VCaP (cell line): ENCODE measurements at regions not wholly inside any gene's neighbourhood (a gene's known extent, or its start where the extent isn't known, plus 50 kb on each side); places are given as distances from the start of the nearest gene placed in this dataset.
A peak's percentile ranks its signal among the peaks of the same experiment; 100 is the strongest.

Experiments
- H3K27ac ChIP-seq: fragments of 450-650 bp; 2 replicates; pipeline ENCODE4 v1.5.1; 2017
- TF ChIP-seq, protein P1 (sequence below): fragments of 450-650 bp; conservative IDR thresholded peaks from 2 replicates; pipeline ENCODE4 v1.5.1; 2017; ENCODE audit warnings: mild to moderate bottlenecking, moderate library complexity

DNA sequence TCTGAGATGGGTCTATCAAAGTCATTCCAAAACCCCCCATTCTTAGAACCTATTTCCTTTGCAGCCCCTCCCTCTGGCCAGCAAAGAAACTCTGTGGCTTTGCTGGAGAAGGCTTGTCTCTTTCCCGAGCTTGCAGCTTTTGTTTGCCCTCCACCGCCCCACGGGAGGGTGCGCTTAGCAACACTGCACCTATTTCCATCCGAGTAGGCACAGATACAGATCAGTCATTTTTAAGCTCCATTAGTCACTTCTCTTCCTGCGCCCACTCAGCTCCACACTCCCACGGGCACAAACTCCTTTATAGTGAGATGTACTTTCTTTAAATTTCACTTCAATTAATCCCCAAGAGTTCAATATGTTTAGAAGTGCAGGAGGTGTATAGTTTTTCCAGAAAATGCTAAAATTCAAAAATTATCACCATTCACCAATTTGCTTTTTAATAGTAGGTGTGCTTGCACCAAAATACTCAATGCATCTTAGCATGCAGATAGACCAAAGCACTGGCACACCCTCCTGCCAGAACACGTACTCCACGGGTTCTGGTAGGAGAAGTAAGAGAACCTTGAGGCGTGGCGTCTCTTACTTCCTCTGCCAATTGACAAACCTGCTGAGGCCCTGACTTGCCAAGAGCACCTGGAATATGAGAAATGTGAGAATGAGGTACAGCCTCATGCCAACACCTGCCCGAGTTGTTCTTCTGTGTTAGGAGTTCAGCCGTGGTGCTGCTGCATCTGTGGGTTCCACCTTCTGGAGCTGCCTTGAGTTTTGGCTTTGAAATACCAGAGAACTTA is 183.7 kb downstream of the TEX29 start:
- no peak overlapping the region for H3K27ac ChIP-seq
- TF ChIP-seq, protein P1, sequence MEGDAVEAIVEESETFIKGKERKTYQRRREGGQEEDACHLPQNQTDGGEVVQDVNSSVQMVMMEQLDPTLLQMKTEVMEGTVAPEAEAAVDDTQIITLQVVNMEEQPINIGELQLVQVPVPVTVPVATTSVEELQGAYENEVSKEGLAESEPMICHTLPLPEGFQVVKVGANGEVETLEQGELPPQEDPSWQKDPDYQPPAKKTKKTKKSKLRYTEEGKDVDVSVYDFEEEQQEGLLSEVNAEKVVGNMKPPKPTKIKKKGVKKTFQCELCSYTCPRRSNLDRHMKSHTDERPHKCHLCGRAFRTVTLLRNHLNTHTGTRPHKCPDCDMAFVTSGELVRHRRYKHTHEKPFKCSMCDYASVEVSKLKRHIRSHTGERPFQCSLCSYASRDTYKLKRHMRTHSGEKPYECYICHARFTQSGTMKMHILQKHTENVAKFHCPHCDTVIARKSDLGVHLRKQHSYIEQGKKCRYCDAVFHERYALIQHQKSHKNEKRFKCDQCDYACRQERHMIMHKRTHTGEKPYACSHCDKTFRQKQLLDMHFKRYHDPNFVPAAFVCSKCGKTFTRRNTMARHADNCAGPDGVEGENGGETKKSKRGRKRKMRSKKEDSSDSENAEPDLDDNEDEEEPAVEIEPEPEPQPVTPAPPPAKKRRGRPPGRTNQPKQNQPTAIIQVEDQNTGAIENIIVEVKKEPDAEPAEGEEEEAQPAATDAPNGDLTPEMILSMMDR = no peak

DNA sequence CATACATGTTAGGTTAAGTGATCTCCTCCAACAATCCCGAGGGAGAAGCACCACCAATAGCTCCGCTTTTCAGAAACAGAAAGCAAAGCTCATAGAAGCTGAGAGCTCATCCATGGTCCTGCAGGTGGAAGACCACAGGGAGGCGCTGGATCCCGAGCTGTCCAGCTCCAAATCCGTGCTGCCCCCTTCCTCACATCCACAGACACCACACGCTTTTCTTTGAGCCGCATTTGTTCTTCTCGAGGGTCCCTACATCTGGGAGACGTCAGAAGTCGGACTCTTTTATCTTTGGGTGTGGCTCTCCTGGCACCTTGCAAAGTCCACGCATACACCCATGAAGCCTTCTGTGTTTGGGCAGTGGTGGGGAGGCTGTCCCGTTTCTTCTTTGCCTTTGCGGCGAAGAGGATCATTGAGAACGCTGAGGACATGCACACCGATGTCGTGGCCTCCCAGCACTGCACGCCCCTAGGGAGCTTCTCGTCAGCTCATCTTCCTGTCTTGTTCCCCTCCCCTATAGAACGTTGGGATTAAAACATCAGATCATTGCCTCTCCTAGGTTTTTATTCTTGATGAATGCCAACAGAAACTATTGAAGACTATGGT is 184.8 kb downstream of the TEX29 start:
- no peak overlapping the region for H3K27ac ChIP-seq
- TF ChIP-seq, protein P1 = peak; percentile 86

DNA sequence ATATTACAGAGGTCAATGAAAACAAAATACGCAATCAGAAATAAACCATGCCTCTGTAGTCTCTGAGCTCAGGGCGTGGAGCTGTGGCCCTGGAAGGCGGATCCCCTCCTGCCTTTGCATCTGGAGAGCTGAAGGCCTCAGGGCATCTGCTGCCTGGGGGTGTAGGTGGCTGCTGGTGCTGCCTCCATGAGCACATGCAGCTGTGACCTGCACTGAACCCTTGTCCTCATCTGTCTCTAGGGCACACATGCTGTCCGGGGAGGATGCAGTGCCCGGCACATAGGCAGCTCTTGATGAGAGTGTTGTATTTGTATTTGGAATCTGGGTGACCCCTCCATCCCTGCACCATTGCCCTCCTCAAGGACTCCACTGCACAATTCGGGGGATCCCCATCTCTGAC is 185.7 kb downstream of the TEX29 start:
- H3K27ac ChIP-seq = no peak overlapping the region
- TF ChIP-seq, protein P1 = no peak

DNA sequence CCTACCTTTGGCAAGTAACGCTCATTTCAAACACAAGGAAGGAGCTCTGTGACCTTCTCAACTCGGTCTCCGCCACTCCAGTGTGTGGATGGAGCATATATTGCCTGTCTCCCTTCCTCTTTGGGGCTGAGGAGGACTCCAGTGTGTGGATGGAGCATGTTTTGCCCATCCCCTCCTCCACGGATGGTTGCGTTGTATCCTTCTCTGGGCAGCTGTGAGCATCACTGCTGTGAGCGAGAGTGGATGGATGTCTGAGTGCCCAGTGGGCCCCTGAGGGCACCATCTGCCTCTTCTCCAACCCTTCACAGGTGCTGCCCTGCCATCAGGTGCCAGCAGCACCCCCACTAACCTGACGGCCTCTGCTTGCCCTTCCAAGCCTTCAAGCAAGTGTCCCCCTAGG is 186.2 kb downstream of the TEX29 start:
- TF ChIP-seq, protein P1 = no peak
- H3K27ac ChIP-seq = no peak overlapping the region

DNA sequence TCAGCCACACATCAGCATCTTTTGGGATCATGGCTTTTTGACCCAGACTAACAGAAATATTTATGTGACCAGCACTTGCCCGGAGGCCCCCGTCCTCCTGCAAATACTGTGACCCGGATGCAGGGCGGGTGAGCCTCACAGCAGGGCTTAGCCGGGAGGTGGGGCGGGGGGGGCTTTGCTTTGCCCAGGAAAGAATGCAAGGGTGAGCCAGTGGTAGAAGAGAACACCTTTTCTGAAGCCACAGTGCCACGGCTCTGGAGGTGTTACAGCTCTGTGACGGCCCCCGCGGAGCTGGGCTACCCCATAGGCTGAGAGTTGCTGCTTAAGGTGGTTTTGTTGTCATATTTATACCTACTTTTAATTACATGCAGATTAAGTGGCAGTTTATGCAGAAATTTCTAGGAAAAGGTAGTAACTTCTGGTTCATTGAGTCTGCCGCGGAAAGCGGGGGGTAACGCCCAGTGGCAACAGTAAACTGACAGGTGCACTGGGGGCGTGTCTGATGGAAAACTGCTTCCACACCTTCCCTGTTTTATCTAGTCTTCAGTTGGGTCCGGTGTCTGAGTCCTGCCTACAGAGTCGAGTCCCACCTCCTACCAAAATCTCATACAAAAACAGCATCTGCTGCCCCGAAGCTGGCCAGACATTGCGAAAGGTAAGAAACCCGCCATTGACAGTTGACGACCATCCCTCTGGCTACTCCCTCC is 187.9 kb downstream of the TEX29 start:
- TF ChIP-seq, protein P1 = no peak
- no peak overlapping the region for H3K27ac ChIP-seq

DNA sequence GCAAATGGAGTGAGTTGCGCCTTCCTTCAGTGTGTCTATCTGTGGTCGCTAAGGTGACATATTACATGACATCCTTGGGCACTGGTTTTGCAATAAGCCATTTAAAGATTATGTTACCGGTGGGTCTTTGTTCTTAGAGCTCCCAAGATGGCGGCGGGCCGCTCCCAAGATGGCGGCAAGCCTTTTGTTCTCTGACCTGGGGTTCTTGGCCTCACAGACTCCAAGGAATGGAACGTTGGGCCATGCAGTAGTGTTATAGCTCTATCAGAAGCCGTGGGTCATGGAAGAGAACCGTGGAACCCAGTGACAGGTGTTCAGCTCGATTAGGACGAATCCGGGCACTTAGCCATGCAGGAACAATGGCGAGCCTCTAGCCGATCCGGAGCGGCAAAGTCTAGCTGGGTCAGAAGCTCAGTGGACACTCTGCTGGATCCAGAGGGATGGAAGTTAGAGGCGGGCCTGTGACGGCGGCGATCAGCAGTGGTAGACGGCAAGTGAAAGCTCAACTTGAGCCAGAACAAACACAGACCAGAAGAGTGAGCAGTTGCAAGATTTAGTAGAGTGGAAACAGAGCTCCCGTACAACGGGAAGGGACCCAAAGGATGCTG is 188.6 kb downstream of the TEX29 start:
- no peak overlapping the region for H3K27ac ChIP-seq
- TF ChIP-seq, protein P1 = no peak

DNA sequence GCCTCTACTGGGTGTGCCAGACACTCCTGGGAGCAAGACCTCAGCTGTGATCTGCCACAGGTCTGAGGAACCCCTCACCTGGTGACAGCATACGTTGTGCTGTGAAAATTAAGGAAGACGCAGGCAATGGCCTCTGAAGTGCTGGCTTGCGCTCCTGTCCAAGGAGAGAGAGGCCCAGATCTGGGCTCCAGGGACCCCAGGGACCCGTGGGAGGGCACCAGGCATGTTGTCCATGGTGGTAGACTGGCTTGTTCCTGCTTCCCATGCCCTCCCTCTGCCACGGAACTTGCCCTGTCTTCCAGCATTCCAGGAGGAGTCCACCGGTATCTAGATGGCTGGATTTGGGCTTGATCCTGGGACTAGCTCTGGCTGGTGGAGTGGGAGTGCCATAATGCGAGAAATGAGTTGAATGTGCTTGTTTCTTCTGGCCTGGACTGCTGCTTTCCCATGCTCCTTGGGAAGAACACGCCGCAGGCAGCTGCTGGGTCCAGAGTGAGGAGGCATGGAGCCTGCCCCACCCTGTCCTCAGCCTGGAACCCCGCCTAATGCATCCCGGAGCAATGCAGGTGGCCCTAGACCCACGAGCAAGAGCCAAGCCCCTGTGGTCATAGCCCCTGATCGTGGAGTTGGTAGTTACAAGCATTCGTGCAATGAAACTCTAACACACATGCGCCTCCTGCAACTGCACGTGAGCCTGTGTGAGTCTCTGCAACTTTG is 190.2 kb downstream of the TEX29 start:
- H3K27ac ChIP-seq = no peak overlapping the region
- TF ChIP-seq, protein P1 = no peak
